CD4-positive, alpha-beta T cell treated with Interleukin-6 at 100 ng/mL for 8 hours (primary cell): ENCODE measurements at regions not wholly inside any gene's neighbourhood (a gene's known extent, or its start where the extent isn't known, plus 50 kb on each side); places are given as distances from the start of the nearest gene placed in this dataset.
"Not testable (repeated sequence)": the region's sequence is repeated elsewhere in the genome, so short reads cannot be mapped to it uniquely, and the experiment has no call there.

Source experiments
- DNase-seq: peaks from one replicate; pipeline ENCODE4 v3.0.0-alpha.2; 2020; ENCODE audit warnings: mixed read lengths, low spot score

GRCh38 chr10:45118929-45119328 lies 118.2 kb downstream of the ZNF22 start:
- no peak for DNase-seq

- not testable (repeated sequence) for DNase-seq
These were observed 121.6 kb downstream of the ZNF22 start for GRCh38 chr10:45122180-45122860.

- DNase-seq = no peak
These were observed 134.9 kb downstream of the ZNF22 start for GRCh38 chr10:45135443-45136198.

- DNase-seq = no peak
These were observed 135.5 kb downstream of the ZNF22 start for GRCh38 chr10:45136256-45136655.

GRCh38 chr10:45144326-45145070 lies 143.8 kb downstream of the ZNF22 start:
- no peak for DNase-seq

- not testable (repeated sequence) for DNase-seq
These were observed 144.4 kb downstream of the ZNF22 start for GRCh38 chr10:45145143-45145542.

GRCh38 chr10:45147000-45147399 lies 146.3 kb downstream of the ZNF22 start:
- no peak for DNase-seq

GRCh38 chr10:45150997-45151396 lies 150.3 kb downstream of the ZNF22 start:
- DNase-seq = no peak

- no peak for DNase-seq
These were observed 150.9 kb downstream of the ZNF22 start for GRCh38 chr10:45151467-45152214.

- DNase-seq = no peak
These were observed 152.0 kb downstream of the ZNF22 start for GRCh38 chr10:45152726-45153125.

GRCh38 chr10:45154502-45154901 lies 153.8 kb downstream of the ZNF22 start:
- no peak for DNase-seq

GRCh38 chr10:45155784-45156183 lies 155.1 kb downstream of the ZNF22 start:
- DNase-seq = no peak

GRCh38 chr10:45160271-45160670 lies 155.1 kb downstream of the OR13A1 start:
- DNase-seq = no peak

GRCh38 chr10:45163315-45163975 lies 152.0 kb downstream of the OR13A1 start:
- no peak for DNase-seq

GRCh38 chr10:45175520-45176118 lies 139.8 kb downstream of the OR13A1 start:
- DNase-seq = not testable (repeated sequence)

- DNase-seq = no peak
These were observed 135.7 kb downstream of the OR13A1 start for GRCh38 chr10:45179691-45180090.

GRCh38 chr10:45180507-45180906 lies 134.9 kb downstream of the OR13A1 start:
- DNase-seq = no peak

- no peak for DNase-seq
These were observed 134.2 kb downstream of the OR13A1 start for GRCh38 chr10:45180946-45181875.

- no peak for DNase-seq
These were observed 132.2 kb downstream of the OR13A1 start for GRCh38 chr10:45183174-45183573.
